GM19328 (cell line): ENCODE measurements at regions not wholly inside any gene's neighbourhood (a gene's known extent, or its start where the extent isn't known, plus 50 kb on each side); places are given as distances from the start of the nearest gene placed in this dataset.

Source experiments
- ATAC-seq: cut with Tn5 transposase; IDR thresholded peaks from one replicate; pipeline ENCODE4 v1.9.1; 2021; ENCODE audit warnings: mild to moderate bottlenecking, moderate library complexity; ENCODE audit not compliant: unreplicated experiment

DNA sequence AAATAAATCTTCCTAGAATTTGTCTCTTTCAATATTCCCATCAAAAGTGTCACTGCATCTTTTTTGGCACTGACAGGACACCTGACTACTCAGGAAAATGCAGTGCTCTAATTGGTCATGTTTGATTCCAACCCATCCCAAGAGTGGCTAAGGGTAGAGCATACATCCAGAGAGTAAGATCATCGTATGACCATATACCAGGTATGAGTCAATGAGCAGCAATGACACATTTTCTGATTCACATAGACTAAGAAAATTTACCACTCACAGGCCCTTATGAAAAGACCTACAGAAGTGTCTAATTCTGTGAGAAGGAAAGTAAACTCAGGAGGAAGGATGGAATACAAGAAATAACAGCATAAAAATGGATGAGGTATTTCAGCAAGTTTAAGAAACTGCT, 434.2 kb downstream of the ZIC1 start:
- ATAC-seq: no peak

DNA sequence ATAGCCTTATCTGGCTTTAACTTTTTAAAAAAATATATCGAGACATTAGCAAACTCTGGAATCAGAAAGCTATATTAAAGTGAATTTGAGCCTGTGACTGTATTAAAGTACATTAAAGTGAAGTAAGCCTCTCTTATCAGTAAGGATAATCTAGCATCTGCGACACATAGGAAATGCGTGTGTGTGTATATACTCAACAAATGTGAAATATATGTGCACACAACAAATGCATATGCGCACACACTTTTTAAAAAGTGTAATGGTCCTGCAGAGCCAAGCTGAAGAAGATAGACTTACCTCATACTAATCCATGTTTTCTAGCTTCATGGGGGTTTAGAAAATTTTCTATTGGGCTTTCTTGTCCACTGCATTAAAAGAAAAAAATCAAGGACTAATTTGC, 437.1 kb downstream of the ZIC1 start:
- no peak for ATAC-seq

- no peak for ATAC-seq
Measured at GRCh38 chr3:147846854-147847478, 437.8 kb downstream of the ZIC1 start.

- ATAC-seq: no peak
Measured at GRCh38 chr3:147851062-147851461, 441.9 kb downstream of the ZIC1 start.

DNA sequence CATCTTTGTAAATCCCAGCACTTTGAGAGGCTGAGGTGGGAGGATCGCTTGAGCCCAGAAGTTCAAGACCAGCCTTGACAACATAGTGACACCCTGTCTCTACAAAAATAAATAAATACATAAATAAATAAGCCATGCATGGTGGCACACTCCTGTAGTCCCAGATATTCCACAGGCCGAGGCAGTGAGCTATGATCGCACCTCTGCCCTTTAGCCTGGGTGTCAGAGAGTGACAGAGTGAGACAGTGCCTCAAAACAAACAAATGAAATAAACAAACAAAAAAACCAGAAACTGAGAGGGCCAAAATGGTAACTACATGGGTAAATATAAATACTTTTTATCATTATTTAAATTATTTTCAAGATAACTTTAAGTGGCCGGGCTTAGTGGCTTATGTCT, 445.4 kb downstream of the ZIC1 start:
- no peak for ATAC-seq

- no peak for ATAC-seq
Measured at GRCh38 chr3:147864754-147865354, 455.7 kb downstream of the ZIC1 start.

GRCh38 chr3:147866561-147866960, 457.4 kb downstream of the ZIC1 start:
- no peak for ATAC-seq

DNA sequence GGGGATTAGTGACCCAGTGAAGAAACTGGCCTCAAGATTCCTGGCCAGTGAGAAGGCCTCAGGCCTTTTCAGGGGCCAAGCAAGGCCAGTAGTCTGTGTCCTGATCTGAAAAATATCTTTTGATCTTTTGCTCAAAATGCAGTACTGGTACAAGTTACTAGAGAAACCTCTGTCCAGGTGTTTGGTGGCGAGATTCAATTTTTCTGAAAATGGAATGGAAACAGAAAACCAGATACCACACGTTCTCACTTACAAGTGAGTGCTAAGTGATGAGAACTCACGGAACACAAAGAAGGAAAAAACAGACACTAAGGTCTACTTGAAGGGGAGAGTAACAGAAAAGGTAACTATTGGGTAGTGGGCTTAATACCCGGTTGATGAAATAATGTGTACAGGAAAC, 463.4 kb downstream of the ZIC1 start:
- ATAC-seq: no peak

DNA sequence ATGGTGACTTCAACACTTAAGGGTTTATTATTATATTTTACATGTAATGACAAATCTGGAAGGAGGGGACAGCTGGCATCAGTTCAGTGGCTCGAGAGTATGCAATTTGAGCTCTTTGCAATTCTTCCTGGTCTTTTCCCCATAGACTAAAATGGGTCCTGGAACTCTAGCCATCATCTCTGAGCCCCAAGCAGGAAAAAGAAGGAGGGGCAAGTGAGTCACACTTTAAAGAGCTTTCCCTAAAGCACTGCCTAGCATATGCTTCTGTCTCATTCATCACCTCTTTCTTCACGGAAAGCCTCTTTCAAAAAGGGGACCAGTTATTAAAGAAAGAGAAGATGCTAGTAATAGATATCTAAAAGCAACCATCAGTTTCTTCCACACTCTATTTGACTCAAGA, 466.3 kb downstream of the ZIC1 start:
- no peak for ATAC-seq

- ATAC-seq: no peak
Measured at GRCh38 chr3:147881933-147882332, 472.8 kb downstream of the ZIC1 start.

DNA sequence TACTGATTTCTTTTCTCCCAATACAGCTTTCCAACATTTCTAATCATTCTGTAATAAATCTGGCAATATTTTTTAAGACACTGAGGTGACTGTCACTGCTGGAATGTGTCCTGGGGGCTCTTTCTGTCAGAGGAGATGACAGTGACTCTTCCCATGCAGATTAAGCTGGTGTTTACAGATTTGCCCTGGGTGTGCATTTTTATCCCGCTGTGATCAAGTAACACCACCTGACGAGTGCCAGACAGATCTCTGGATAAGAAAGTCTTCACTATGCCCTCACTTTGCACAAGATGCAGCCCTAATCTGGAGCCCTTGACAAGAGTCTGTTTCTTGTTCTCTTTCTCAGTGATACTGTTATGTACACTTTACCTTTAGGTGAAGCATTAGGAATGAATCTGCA, 477.7 kb downstream of the ZIC1 start:
- ATAC-seq: no peak

DNA sequence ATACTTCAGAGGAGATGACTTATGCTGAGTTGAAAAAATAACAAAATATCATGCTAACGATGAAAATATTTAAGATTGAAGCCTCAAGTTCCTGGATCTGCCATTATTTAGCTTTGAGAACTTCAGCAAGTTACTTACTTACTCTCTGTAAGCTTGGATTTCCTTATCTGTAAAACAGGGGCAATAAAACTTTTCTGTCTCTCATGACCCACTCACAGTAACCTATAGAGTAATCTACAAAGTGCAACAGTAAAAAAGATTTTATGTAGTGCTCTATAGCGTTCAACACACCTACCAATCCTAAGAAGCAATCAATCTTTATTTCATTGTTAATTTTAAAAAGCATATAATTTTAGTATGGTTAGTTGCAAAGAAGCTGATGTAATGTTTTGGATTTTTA, 478.6 kb downstream of the ZIC1 start:
- no peak for ATAC-seq

DNA sequence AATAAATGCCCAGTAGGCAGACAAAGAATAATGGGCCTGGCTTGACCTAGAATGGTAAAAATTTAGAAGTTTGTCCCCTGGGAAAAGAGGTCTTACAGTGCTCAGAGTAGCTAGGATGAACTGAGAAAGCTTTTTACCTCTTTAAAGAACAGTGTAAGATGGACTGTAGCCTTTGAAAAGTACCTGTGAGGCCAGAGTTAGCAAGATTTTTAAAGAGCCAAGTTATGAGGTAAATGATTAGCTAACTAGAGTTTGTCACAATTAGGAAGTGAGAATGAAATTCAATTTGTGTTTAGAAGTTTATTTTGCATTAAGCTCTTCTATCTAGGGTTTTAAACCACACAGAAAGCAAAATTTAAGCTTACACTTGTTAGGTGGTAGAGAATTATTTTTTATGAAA, 480.9 kb downstream of the ZIC1 start:
- peak; percentile 73 for ATAC-seq

DNA sequence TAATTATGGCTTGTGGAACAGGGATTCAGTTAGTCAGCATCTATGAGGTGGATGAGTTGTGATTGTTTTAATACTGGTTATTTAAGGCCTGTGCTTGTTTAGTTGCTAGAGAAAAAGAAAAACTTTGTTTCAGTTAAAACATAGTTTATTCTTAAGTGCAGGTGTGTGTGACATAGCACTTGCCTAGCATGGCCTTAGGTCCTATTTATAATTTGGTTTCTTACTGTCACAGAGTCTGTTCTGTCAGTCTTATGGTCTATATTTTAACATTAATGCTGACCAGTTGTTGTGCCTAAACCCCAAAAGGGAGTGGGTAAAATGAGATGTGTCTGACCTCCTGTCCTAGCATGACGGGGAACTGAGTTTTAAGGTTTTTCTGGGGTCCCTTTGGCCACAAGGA, 486.3 kb downstream of the ZIC1 start:
- ATAC-seq: no peak

DNA sequence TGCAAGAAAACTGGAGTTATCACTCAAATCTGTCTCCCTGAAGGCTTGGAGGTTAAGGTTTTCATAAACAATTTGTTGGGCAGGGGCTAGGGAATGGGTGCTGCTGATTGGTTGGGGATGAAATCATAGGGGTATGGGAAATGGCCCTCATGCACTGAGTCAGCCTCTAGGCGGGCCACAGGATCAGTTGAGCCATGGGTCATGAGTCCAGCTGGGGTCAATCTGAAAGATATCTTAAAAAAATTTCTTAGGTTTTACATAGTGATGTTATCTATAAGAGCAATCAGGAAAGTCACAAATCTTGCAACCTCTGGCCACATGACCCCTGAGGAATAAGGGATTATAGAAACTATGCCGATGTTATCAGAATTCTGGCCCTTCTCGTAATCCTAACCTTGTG, 491.7 kb downstream of the ZIC1 start:
- ATAC-seq: no peak

- ATAC-seq: no peak
Measured at GRCh38 chr3:147903026-147903425, 493.9 kb downstream of the ZIC1 start.

DNA sequence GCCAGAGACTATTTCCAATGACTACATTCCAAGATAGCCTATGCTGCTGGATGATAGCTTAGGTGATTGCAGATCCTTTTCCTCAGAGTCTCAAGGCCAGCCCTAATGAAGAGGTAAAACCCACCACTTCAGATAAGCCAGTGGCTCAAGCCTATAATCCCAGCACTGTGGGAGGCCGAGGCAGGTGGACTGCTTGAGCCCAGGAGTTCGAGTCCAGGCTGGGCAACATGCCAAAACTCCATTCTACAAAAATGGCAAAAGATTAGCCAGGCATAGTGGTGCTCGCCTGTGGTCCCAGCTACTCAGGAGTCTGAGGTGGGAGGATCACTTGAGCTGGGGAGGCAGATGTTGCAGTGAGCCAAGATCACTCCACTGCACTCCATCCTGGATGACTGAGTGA, 495.3 kb downstream of the ZIC1 start:
- no peak for ATAC-seq

GRCh38 chr3:147906285-147906684, 497.1 kb downstream of the ZIC1 start:
- no peak for ATAC-seq

GRCh38 chr3:147914532-147914931, 505.4 kb downstream of the ZIC1 start:
- ATAC-seq: no peak

DNA sequence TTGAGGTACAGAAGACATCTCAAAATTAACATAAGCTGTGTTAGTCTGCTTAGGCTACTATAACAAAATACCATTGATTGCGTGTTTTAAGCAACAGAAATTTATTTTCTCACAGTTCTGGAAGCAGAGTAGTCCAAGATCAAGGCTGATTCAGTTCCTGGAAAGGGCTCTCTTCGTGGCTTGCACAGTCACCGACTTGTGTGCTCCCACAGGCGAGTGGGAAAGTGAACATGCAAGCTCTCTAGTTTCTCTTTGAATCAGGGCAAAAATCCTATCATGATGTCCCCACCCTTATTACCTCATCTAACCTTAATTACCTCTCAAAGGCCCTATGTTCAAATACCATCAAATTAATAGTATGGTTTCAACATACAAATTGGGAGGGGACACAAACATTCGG, 505.9 kb downstream of the ZIC1 start:
- no peak for ATAC-seq

- ATAC-seq: no peak
Measured at GRCh38 chr3:147919496-147919895, 510.3 kb downstream of the ZIC1 start.

DNA sequence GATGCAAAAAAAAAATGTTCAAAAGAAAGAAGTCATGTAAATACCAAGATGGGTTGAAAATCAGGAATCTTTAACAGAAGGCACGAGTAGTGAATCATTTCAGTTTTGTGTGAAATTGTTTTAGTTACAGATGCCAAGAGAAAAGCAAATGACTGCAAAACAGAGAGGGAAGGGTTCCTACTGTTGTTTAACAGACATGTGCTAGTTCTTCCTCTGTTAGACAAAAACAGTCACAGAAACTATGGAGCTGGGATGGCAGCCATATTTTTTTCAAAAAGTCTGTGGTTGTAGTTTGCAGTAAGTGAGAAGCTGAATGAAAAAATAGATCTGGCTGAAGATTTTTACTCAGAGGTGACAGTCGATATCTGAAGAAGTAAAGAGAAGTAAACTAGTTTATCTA, 511.9 kb downstream of the ZIC1 start:
- no peak for ATAC-seq

DNA sequence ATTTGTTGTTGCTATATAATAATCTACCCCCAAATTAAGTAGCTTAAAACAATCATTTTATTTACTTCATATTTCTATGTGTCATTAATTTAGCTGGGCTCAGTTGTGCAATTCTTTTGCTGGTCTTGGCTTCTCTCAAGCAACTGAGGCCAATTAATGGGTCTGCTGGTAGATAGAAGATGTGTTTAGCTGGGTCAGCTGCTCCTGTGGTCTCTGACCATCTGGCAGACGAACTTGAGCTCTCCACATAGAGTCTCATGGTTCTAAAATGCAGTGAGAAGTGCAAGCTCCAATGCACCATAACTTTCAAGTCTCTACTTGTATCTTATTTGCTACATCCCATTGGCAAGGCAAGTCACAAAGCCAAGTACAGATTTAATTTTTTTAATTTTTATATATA, 515.6 kb downstream of the ZIC1 start:
- no peak for ATAC-seq
